Natural killer cell (primary cell): ENCODE measurements at regions not wholly inside any gene's neighbourhood (a gene's known extent, or its start where the extent isn't known, plus 50 kb on each side); places are given as distances from the start of the nearest gene placed in this dataset.
"Not testable (repeated sequence)": the region's sequence is repeated elsewhere in the genome, so short reads cannot be mapped to it uniquely, and the experiment has no call there.

Experiments used
- ATAC-seq, 3 donors: fragments of 150-1000 bp in 2 of 3; fragments of 200-7000 bp in 1 of 3; cut with Tn5 transposase; 1 replicate in 1 of 3; 2 replicates in 2 of 3; pipeline ENCODE4 v1.10.0; 2021; ENCODE audit warnings: mild to moderate bottlenecking in 2 of 3, moderate library complexity in 2 of 3
- DNase-seq, 2 donors: peaks; one replicate each; pipeline versions ENCODE4 v3.0.0 to v3.0.0-alpha.2; 2013 to 2021; ENCODE audit warnings: mixed read lengths in 1 of 2
- H3K27ac ChIP-seq: one replicate; pipeline ENCODE4 v1.5.1; 2013; ENCODE audit warnings: mild to moderate bottlenecking, low read length
- H3K27me3 ChIP-seq: one replicate; pipeline ENCODE4 v1.6.1; 2013; ENCODE audit warnings: low read length; ENCODE audit not compliant: control insufficient read depth, insufficient read depth
- H3K36me3 ChIP-seq: one replicate; pipeline ENCODE4 v1.6.1; 2013; ENCODE audit warnings: low read length; ENCODE audit not compliant: control insufficient read depth, insufficient read depth
- H3K4me1 ChIP-seq: one replicate; pipeline ENCODE4 v1.6.1; 2013; ENCODE audit warnings: low read length; ENCODE audit not compliant: control insufficient read depth, insufficient read depth
- H3K4me3 ChIP-seq: one replicate; pipeline ENCODE4 v1.5.1; 2013; ENCODE audit warnings: low read length
- H3K9me3 ChIP-seq: one replicate; pipeline ENCODE4 v1.6.1; 2013; ENCODE audit warnings: low read length; ENCODE audit not compliant: control insufficient read depth, insufficient read depth
- H3K27ac Mint-ChIP-seq, 2 donors: one replicate each; pipeline ENCODE4 v1.8.0; 2022; ENCODE audit warnings: mild to moderate bottlenecking in 2 of 2, mixed read lengths in 2 of 2, moderate library complexity in 1 of 2
- H3K27me3 Mint-ChIP-seq, 2 donors: one replicate each; pipeline ENCODE4 v1.8.0; 2022; ENCODE audit warnings: low read depth in 2 of 2, mixed read lengths in 2 of 2
- H3K36me3 Mint-ChIP-seq: one replicate; pipeline ENCODE4 v1.8.0; 2022; ENCODE audit warnings: mixed read lengths
- H3K4me1 Mint-ChIP-seq, 2 donors: one replicate each; pipeline ENCODE4 v1.8.0; 2022; ENCODE audit warnings: mixed read lengths in 2 of 2
- H3K4me3 Mint-ChIP-seq: one replicate; pipeline ENCODE4 v1.8.0; 2022; ENCODE audit warnings: mild to moderate bottlenecking, moderate library complexity, mixed read lengths
- H3K9me3 Mint-ChIP-seq, 2 donors: one replicate each; pipeline ENCODE4 v1.8.0; 2022; ENCODE audit warnings: mixed read lengths in 2 of 2
- CTCF ChIP-seq: fragments of 200-600 bp; IDR thresholded peaks from one replicate; pipeline ENCODE4 v1.8.0; 2022; ENCODE audit warnings: antibody characterized with exemption
- WGBS: methylation state at CpG from one replicate; pipeline ENCODE4 v1.1.7; 2013; ENCODE audit warnings: missing lambda C conversion rate; ENCODE audit not compliant: insufficient coverage; 5-methylcytosine and 5-hydroxymethylcytosine counted together
- intact Hi-C: fragments of 100-400 bp; cut with micrococcal nuclease; formaldehyde crosslinking; loops from one replicate; pipeline ENCODE4 v1.14.2; 2022

GRCh38 chr10:78604721-78605120 lies 464.0 kb upstream of the ZMIZ1 start:
- DNase-seq: no peak
- no peak for ATAC-seq
- Mint-ChIP-seq H3K4me3 (no peak overlapping the region), H3K27me3 (peaks cover 6 to 21% of the 10 kb centered on the region in 2 donors), H3K9me3 (peaks cover 3 to 4% of the 10 kb centered on the region in 2 donors), H3K36me3 (peaks cover 8% of the 10 kb centered on the region), H3K27ac (no peak overlapping the region), H3K4me1 (no peaks in the 10 kb centered on the region)
- H3K9me3 ChIP-seq: no peaks in the 10 kb centered on the region
- intact Hi-C loops: no loop called here
- TF ChIP-seq CTCF: no peak
- no peaks in the 10 kb centered on the region for H3K4me1 ChIP-seq
- H3K36me3 ChIP-seq: no peaks in the 10 kb centered on the region
- no peak overlapping the region for H3K4me3 ChIP-seq
- no peak overlapping the region for H3K27ac ChIP-seq
- WGBS: 76% methylated on average over 3 of the region's 3 CpGs
- H3K27me3 ChIP-seq: no peaks in the 10 kb centered on the region

- no peaks in the 10 kb centered on the region for H3K4me1 ChIP-seq
- Mint-ChIP-seq H3K4me3 (no peak overlapping the region), H3K4me1 (no peaks in the 10 kb centered on the region), H3K36me3 (peaks cover 13% of the 10 kb centered on the region), H3K9me3 (peaks cover 3 to 4% of the 10 kb centered on the region in 2 donors), H3K27ac (no peak overlapping the region), H3K27me3 (peaks cover 12 to 31% of the 10 kb centered on the region in 2 donors)
- DNase-seq (no peak), ATAC-seq (no peak)
- H3K4me3 ChIP-seq: no peak overlapping the region
- no peak for TF ChIP-seq CTCF
- no peaks in the 10 kb centered on the region for H3K36me3 ChIP-seq
- no peaks in the 10 kb centered on the region for H3K9me3 ChIP-seq
- H3K27me3 ChIP-seq: no peaks in the 10 kb centered on the region
- no peak overlapping the region for H3K27ac ChIP-seq
- intact Hi-C loops: no loop called here
- 67% methylated on average over 2 of the region's 4 CpGs for WGBS
These were observed 462.9 kb upstream of the ZMIZ1 start for GRCh38 chr10:78605800-78606350.

GRCh38 chr10:78606766-78607165 lies 462.0 kb upstream of the ZMIZ1 start:
- H3K36me3 ChIP-seq, H3K4me3 Mint-ChIP-seq, DNase-seq, intact Hi-C loops, H3K27ac ChIP-seq, H3K27ac Mint-ChIP-seq, H3K9me3 Mint-ChIP-seq, H3K4me3 ChIP-seq, ATAC-seq, H3K4me1 Mint-ChIP-seq, H3K4me1 ChIP-seq, H3K27me3 ChIP-seq, H3K9me3 ChIP-seq: not testable (repeated sequence)
- no CpG with 5 or more reads among the region's 2 CpGs for WGBS
- H3K36me3 Mint-ChIP-seq: peaks cover 13% of the 10 kb centered on the region
- H3K27me3 Mint-ChIP-seq: peaks cover 12 to 39% of the 10 kb centered on the region in 2 donors

- intact Hi-C loops: no loop called here
- DNase-seq (no peak), ATAC-seq (no peak)
- H3K4me1 ChIP-seq: no peaks in the 10 kb centered on the region
- no peaks in the 10 kb centered on the region for H3K9me3 ChIP-seq
- TF ChIP-seq CTCF: no peak
- H3K36me3 Mint-ChIP-seq: peaks cover 13% of the 10 kb centered on the region
- no peaks in the 10 kb centered on the region for H3K36me3 ChIP-seq
- peaks cover 3 to 4% of the 10 kb centered on the region in 2 donors for H3K9me3 Mint-ChIP-seq
- WGBS: no CpG with 5 or more reads among the region's 1 CpG
- no peaks in the 10 kb centered on the region for H3K27me3 ChIP-seq
- no peak overlapping the region for H3K4me3 Mint-ChIP-seq
- no peak overlapping the region for H3K27ac Mint-ChIP-seq
- H3K4me3 ChIP-seq: no peak overlapping the region
- H3K27me3 Mint-ChIP-seq: peaks cover 13 to 42% of the 10 kb centered on the region in 2 donors
- H3K27ac ChIP-seq: no peak overlapping the region
- H3K4me1 Mint-ChIP-seq: no peaks in the 10 kb centered on the region
These were observed 458.8 kb upstream of the ZMIZ1 start for GRCh38 chr10:78609976-78610375.
